COR-L47 (cell line): ENCODE measurements at regions not wholly inside any gene's neighbourhood (a gene's known extent, or its start where the extent isn't known, plus 50 kb on each side); places are given as distances from the start of the nearest gene placed in this dataset.
"Not testable (repeated sequence)": the region's sequence is repeated elsewhere in the genome, so short reads cannot be mapped to it uniquely, and the experiment has no call there.

ENCODE experiments used
- DNase-seq: peaks from one replicate; lab custom pipeline; 2025; lab: John Stamatoyannopoulos, UW

- no peak for DNase-seq
Observed at GRCh38 chr18:56443166-56443907, 195.1 kb downstream of the TXNL1 start.

- not testable (repeated sequence) for DNase-seq
Observed at GRCh38 chr18:56438480-56438879, 199.9 kb downstream of the TXNL1 start.

GRCh38 chr18:56436651-56437050 lies 201.7 kb downstream of the TXNL1 start:
- no peak for DNase-seq

- no peak for DNase-seq
Observed at GRCh38 chr18:56433919-56434318, 204.5 kb downstream of the TXNL1 start.

GRCh38 chr18:56431551-56431950 lies 206.8 kb downstream of the TXNL1 start:
- DNase-seq = no peak

GRCh38 chr18:56423626-56424025 lies 214.8 kb downstream of the TXNL1 start:
- DNase-seq = no peak

- DNase-seq = no peak
Observed at GRCh38 chr18:56421647-56422046, 216.7 kb downstream of the TXNL1 start.

GRCh38 chr18:56420868-56421267 lies 217.5 kb downstream of the TXNL1 start:
- DNase-seq = not testable (repeated sequence)

GRCh38 chr18:56414357-56414756 lies 224.0 kb downstream of the TXNL1 start:
- DNase-seq = no peak

- no peak for DNase-seq
Observed at GRCh38 chr18:56413862-56414261, 224.5 kb downstream of the TXNL1 start.

- no peak for DNase-seq
Observed at GRCh38 chr18:56412951-56413350, 225.4 kb downstream of the TXNL1 start.

- no peak for DNase-seq
Observed at GRCh38 chr18:56409736-56410135, 228.7 kb downstream of the TXNL1 start.

GRCh38 chr18:56407646-56408180 lies 230.7 kb downstream of the TXNL1 start:
- DNase-seq = no peak

- DNase-seq = no peak
Observed at GRCh38 chr18:56402872-56403516, 235.4 kb downstream of the TXNL1 start.

- no peak for DNase-seq
Observed at GRCh38 chr18:56393870-56394269, 244.5 kb downstream of the TXNL1 start.

GRCh38 chr18:56391931-56392590 lies 246.3 kb downstream of the TXNL1 start:
- peak; percentile 18 for DNase-seq

- DNase-seq = no peak
Observed at GRCh38 chr18:56390626-56391025, 247.8 kb downstream of the TXNL1 start.

- no peak for DNase-seq
Observed at GRCh38 chr18:56389190-56389589, 249.2 kb downstream of the TXNL1 start.

GRCh38 chr18:56388571-56388970 lies 249.8 kb downstream of the TXNL1 start:
- DNase-seq = no peak

- no peak for DNase-seq
Observed at GRCh38 chr18:56386856-56387255, 251.5 kb downstream of the TXNL1 start.

GRCh38 chr18:56383349-56383748 lies 255.0 kb downstream of the TXNL1 start:
- no peak for DNase-seq

- no peak for DNase-seq
Observed at GRCh38 chr18:56382541-56382940, 255.9 kb downstream of the TXNL1 start.

- DNase-seq = no peak
Observed at GRCh38 chr18:56381196-56381595, 257.2 kb downstream of the TXNL1 start.
